Sigmoid colon (tissue), 3 donors: ENCODE measurements at regions not wholly inside any gene's neighbourhood (a gene's known extent, or its start where the extent isn't known, plus 50 kb on each side); places are given as distances from the start of the nearest gene placed in this dataset.

Experiments used
- CTCF ChIP-seq, 4 experiments: fragments of 450-650 bp in 3 of 4; fragments of 200-600 bp in 1 of 4; IDR thresholded peaks; one replicate each; pipeline ENCODE4 v1.5.1; 2016 to 2019; ENCODE audit warnings: antibody characterized with exemption in 4 of 4, mild to moderate bottlenecking in 3 of 4, moderate library complexity in 2 of 4
- POLR2A ChIP-seq, 2 donors: fragments of 450-650 bp; IDR thresholded peaks; one replicate each; pipeline ENCODE4 v1.6.1; 2016; ENCODE audit warnings: antibody characterized with exemption in 2 of 2, mild to moderate bottlenecking in 2 of 2, moderate library complexity in 2 of 2

GRCh38 chr6:113347436-113347835, 509.7 kb upstream of the MARCKS start:
- TF ChIP-seq CTCF (IDR thresholded peaks at IDR 0.05) (no peak), POLR2A (IDR thresholded peaks at IDR 0.05) (no peak)
